ENCODE measurements at regions not wholly inside any gene's neighbourhood (a gene's known extent, or its start where the extent isn't known, plus 50 kb on each side); places are given as distances from the start of the nearest gene placed in this dataset.
"Not testable (repeated sequence)": the region's sequence is repeated elsewhere in the genome, so short reads cannot be mapped to it uniquely, and the experiment has no call there.

DNA sequence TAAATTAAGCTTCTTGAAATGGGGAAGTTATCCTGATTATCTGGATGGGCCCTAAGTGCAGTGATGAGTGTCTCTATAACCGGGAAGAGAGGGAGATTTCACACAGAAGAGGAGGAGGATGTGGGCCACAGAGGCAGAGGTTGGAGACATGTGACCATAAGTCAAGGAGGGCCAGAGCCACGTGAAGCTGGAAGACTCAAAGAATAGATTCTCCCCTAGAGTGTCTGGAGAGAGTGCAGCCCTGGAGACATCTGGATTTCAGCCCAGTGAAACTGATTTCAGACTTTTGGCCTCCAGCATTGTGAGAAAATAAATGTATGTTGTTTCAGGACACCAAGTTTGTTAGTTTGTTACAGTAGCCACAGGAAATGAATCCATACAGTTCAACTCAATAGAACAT lies 442.9 kb downstream of the NTRK2 start:
- in situ Hi-C loops (cut with MboI; ENCODE audit: low sequenced_read_pairs): no loop called here

DNA sequence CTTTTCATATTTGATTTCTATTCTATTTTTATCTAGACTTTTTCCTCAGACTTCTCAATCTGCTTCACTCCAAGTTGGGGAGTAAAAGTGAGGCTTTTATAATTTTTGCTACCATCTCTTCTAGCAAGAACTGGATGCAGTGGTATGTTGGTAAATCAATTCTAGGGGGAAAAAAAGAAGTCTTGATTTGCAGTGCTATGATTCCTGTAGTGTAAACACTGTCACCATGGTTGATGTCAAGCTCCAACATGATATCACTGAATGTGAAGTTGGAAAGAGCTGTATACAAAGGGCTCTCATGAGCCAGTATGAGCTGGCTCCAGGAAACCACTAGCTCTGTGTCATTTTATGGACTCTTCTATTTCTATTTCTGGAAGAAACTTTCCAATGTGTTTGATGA lies 439.2 kb downstream of the NTRK2 start:
- in situ Hi-C loops (cut with MboI; ENCODE audit: low sequenced_read_pairs): no loop called here

DNA sequence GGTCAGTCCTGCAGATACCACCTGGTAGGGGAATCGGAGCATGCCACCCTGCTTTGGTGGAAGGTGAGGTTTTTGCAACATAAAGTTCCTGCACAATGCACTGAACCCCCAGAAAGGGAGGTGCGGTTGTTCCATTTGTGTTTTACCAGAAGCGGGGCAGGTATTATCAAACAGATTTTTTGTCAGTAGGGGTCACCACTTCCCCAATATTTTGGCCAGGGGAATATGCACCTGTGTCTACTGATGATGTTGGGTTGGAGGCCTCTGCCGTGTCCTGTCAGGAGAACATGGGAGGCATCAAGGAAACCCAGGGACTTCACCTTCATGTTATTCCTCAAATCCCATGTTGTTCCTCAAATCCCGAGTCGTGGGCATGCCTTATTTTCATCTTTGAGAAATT lies 438.7 kb downstream of the NTRK2 start:
- in situ Hi-C loops (cut with MboI; ENCODE audit: low sequenced_read_pairs): no loop called here

DNA sequence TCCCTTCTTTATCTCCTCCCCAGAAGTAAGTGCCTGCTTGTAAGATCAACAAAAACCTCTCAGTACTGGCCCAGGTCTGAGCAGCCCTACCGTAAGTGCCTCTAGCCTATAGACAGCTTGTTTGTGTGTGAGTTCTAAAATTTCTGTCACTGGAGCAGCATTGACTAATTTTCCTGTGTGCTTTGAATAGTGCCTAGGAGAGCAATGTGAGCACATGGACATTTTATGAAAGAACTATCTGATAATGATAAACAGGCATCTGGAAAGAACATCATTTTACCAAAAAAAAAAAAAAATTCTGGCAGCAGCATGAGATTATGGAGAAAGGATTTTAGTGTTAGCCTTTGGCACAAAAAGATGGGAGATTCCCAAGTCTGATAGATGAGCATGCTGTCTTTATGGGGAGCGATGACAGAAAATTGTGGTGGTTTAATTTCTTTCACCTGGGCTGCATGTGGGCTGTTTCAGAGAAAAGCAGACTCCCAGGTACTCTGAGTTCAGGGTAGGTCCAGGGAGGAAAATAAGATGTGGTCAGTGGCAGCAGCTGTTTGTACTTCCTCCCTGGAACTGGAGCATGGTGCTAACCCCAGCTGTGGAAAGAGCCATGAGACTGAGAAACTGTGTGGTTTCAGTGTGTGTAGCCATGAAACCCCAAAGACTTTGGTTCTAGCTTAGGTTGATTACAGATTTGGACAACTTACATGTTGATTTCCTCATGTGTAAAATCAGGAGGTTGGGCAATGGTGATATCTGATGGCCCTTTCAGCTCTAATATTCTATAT lies 419.9 kb downstream of the NTRK2 start:
- in situ Hi-C loops (cut with MboI; ENCODE audit: low sequenced_read_pairs): no loop called here

- in situ Hi-C loops (cut with MboI; ENCODE audit: low sequenced_read_pairs): no loop called here
These were observed 412.4 kb downstream of the NTRK2 start for GRCh38 chr9:85081963-85082362.

DNA sequence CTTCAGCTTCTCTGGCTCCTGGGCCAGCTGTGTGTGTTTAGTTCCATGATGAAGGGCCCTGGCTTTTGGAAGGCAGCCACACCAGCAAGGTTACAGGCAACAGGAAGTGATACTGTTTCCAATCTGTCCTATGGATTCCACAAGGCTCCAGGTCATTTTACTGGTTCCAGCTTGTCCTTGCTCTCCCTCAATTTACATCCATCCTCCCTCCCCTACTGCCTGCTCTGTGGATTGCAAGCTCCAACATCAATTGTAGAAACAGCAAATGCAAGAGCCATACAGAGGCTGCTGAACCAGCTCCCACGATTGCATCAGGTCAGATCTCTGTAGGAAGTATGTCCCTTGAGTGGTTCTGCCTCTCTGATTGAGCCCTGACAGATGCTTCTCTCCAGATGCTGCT lies 409.8 kb downstream of the NTRK2 start:
- in situ Hi-C loops (cut with MboI; ENCODE audit: low sequenced_read_pairs): no loop called here

- in situ Hi-C loops (cut with MboI; ENCODE audit: low sequenced_read_pairs): no loop called here
These were observed 408.4 kb downstream of the NTRK2 start for GRCh38 chr9:85077944-85078343.

DNA sequence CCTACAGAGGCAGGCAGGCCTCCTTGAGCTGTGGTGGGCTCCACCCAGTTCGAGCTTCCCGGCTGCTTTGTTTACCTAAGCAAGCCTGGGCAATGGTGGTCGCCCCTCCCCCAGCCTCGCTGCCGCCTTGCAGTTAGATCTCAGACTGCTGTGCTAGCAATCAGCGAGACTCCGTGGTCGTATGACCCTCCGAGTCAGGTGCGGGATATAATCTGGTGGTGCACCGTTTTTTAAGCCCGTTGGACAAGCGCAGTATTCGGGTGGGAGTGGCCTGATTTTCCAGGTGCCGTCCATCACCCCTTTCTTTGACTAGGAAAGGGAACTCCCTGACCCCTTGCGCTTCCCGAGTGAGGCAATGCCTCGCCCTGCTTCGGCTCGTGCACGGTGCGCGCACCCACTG lies 407.6 kb downstream of the NTRK2 start:
- in situ Hi-C loops (cut with MboI; ENCODE audit: low sequenced_read_pairs): not testable (repeated sequence)

Measured in HL-60/S4 treated with phorbol 12-myristate 13-acetate at 8.2 ng/mL for 4 days and 3 days (cell line).